CD4-positive, alpha-beta T cell treated with Interleukin-17A for 4 hours (primary cell): ENCODE measurements at regions not wholly inside any gene's neighbourhood (a gene's known extent, or its start where the extent isn't known, plus 50 kb on each side); places are given as distances from the start of the nearest gene placed in this dataset.

Experiments
- DNase-seq: peaks from one replicate; pipeline ENCODE4 v3.0.0-alpha.2; 2020; ENCODE audit warnings: mixed read lengths

- no peak for DNase-seq
These were observed 246.1 kb upstream of the FN1 start for GRCh38 chr2:215681799-215682596.

- peak; percentile 43 for DNase-seq
These were observed 245.0 kb upstream of the FN1 start for GRCh38 chr2:215680605-215681598.

GRCh38 chr2:215678094-215678493 lies 242.2 kb upstream of the FN1 start:
- DNase-seq: no peak

GRCh38 chr2:215677481-215677880 lies 241.6 kb upstream of the FN1 start:
- DNase-seq: no peak

GRCh38 chr2:215672406-215672805 lies 236.5 kb upstream of the FN1 start:
- no peak for DNase-seq

- DNase-seq: no peak
These were observed 235.8 kb upstream of the FN1 start for GRCh38 chr2:215671691-215672090.

- no peak for DNase-seq
These were observed 235.4 kb upstream of the FN1 start for GRCh38 chr2:215671244-215671643.

- no peak for DNase-seq
These were observed 234.5 kb upstream of the FN1 start for GRCh38 chr2:215670396-215670795.

GRCh38 chr2:215668378-215668775 lies 232.5 kb upstream of the FN1 start:
- no peak for DNase-seq

GRCh38 chr2:215667585-215668377 lies 231.9 kb upstream of the FN1 start:
- no peak for DNase-seq

- no peak for DNase-seq
These were observed 229.1 kb upstream of the FN1 start for GRCh38 chr2:215664847-215665525.

- no peak for DNase-seq
These were observed 226.8 kb upstream of the FN1 start for GRCh38 chr2:215662715-215663114.

GRCh38 chr2:215660687-215661086 lies 224.8 kb upstream of the FN1 start:
- no peak for DNase-seq

- no peak for DNase-seq
These were observed 223.8 kb upstream of the FN1 start for GRCh38 chr2:215659650-215660049.

GRCh38 chr2:215658635-215659305 lies 222.9 kb upstream of the FN1 start:
- DNase-seq: no peak

GRCh38 chr2:215657844-215658243 lies 222.0 kb upstream of the FN1 start:
- no peak for DNase-seq

GRCh38 chr2:215654148-215654819 lies 218.4 kb upstream of the FN1 start:
- no peak for DNase-seq

GRCh38 chr2:215653344-215654030 lies 217.6 kb upstream of the FN1 start:
- DNase-seq: no peak

GRCh38 chr2:215652388-215652787 lies 216.5 kb upstream of the FN1 start:
- no peak for DNase-seq

GRCh38 chr2:215651412-215651811 lies 215.5 kb upstream of the FN1 start:
- no peak for DNase-seq
